ENCODE measurements at regions not wholly inside any gene's neighbourhood (a gene's known extent, or its start where the extent isn't known, plus 50 kb on each side); places are given as distances from the start of the nearest gene placed in this dataset.

- TF ChIP-seq POLR2AphosphoS5 (IDR thresholded peaks at IDR 0.05; ENCODE audit: low read depth, low read length) (no peak), POLR2A (IDR thresholded peaks at IDR 0.05; ENCODE audit: low read depth, low read length) (no peak)
Observed at GRCh38 chr7:118352867-118353453, 128.5 kb downstream of the ANKRD7 start.

Measured in GM12892 (cell line).